HG03280 (cell line): ENCODE measurements at regions not wholly inside any gene's neighbourhood (a gene's known extent, or its start where the extent isn't known, plus 50 kb on each side); places are given as distances from the start of the nearest gene placed in this dataset.

Experiments used
- ATAC-seq: cut with Tn5 transposase; IDR thresholded peaks from one replicate; pipeline ENCODE4 v1.9.1; 2021; ENCODE audit warnings: mild to moderate bottlenecking, moderate library complexity; ENCODE audit not compliant: unreplicated experiment

GRCh38 chr2:205902041-205902899, 183.7 kb downstream of the INO80D start:
- ATAC-seq, result no peak

- no peak for ATAC-seq
These were observed 184.5 kb downstream of the INO80D start for GRCh38 chr2:205901491-205901890.

GRCh38 chr2:205898744-205899143, 187.2 kb downstream of the INO80D start:
- ATAC-seq, result no peak

- ATAC-seq, result no peak
These were observed 189.9 kb downstream of the INO80D start for GRCh38 chr2:205895981-205896655.

GRCh38 chr2:205892665-205893259, 193.2 kb downstream of the INO80D start:
- no peak for ATAC-seq

- ATAC-seq, result no peak
These were observed 193.7 kb downstream of the INO80D start for GRCh38 chr2:205892251-205892655.

DNA sequence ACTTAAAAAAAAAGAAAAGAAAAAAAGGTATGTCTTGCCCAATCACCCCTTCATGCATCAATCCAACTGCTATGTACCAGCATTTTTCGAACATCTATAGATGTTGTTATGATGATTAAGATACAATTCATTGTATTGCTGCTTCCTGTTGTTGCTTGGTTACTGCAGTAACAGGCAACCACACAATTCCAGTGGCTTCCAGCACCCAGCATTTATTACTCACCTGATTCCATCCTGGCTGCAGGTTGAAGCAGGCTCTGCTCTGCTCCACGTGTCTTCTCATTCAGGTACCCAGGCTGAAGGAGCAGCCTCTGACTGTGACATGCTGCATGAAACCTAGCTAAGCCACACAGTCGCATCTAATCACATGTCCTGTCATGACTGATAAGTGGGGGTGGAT, 196.9 kb downstream of the INO80D start:
- ATAC-seq, result no peak

GRCh38 chr2:205887637-205888036, 198.3 kb downstream of the INO80D start:
- ATAC-seq, result no peak

DNA sequence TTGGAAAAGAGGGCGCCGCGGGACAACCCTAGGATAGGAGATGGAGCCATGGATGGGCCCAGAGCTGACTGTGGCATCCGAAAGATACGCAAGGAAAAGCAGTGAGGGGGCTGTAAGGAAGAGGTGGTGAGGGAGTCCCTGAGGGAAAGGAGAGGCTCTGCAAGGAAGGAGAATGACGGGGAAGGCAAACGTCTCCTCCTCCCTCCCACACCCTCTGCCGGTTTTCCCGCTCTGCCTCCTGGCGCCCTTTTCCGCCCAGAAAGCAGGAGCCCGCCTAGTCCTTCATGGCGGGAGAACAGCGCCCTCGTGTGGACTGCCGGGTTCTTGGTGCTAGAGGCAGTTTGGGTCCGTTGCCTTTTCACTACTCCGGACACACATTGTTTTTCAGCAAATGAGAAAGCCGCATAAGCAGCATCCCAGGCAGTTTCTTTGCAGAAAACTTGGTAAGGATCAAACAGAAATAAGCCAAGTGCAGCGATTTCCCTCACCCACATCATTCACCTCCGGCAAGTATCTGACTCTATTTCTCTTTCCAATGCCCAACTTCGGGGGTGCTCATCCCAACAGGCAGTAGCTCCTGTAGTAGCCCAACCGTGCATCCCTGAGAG, 200.4 kb downstream of the INO80D start:
- ATAC-seq, result no peak

- ATAC-seq, result no peak
These were observed 201.7 kb downstream of the NRP2 start for GRCh38 chr2:205883965-205884364.

DNA sequence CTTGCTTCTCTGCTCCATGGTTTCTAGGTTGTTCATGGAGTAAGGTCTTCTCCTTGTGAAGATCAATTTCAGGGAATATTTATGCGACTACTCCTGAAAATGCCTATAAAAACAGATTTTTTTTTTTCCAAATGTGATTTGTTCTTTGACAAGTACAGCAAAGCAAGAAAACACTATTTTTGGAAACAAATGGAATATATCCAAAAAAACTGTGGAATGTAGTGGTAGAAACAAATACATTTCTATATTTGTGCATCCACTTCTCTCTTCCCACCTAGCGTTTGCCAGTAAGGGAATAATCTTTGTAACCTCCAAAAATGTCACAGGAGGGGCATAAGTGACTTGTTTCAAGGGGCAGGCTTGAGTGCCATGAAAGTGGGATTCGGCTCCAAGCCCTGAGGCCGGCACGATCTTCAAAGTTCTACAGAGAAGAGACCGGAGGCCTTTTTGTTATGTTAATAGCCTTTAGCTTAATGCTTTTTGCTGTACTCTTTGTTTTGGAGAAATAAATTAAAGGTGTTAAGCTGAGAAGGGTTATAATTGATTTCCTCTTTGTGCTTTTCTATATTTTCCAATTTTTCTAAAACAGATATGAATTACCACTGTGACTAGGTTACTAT, 200.6 kb downstream of the NRP2 start:
- ATAC-seq, result no peak

- no peak for ATAC-seq
These were observed 197.7 kb downstream of the NRP2 start for GRCh38 chr2:205880048-205880447.

GRCh38 chr2:205878999-205879762, 196.9 kb downstream of the NRP2 start:
- ATAC-seq, result no peak

DNA sequence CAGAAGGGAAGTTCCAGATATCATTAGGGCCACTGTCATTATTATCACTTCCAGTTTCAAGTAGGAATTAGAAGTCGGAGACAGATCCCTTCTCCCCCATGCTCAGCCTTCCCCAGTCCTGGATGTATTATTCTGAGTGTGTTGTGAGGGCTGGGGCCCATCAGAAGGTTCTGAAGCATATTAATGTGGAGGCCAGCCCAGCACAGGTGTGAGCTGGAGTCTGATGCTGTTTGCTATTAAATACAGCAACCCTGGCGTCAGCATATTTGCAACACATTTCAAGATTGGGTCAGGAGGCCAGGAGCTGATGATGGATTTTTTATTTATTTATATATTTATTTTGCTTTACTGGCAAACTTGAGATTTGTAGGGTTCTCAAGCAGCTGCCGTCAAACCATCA, 195.2 kb downstream of the NRP2 start:
- no peak for ATAC-seq

GRCh38 chr2:205876127-205876526, 193.8 kb downstream of the NRP2 start:
- no peak for ATAC-seq

DNA sequence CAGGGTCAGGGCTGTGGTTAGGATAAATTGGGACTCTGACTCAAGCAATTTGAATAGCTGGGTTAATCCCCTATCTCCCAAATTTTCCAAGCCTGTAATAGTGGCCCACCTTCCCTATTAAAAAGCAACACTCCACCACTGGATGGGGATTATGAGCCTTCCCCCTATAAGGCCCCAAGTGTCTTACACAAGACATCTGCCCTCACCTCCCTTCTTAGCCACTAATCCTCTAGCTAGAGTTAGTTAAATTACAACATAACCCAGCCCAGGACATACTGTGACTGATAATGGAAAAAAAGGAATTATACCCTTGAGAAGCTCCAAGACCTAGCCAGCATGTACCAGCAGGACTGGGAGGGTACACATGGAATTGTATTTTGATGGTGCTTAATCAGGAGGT, 190.4 kb downstream of the NRP2 start:
- no peak for ATAC-seq

DNA sequence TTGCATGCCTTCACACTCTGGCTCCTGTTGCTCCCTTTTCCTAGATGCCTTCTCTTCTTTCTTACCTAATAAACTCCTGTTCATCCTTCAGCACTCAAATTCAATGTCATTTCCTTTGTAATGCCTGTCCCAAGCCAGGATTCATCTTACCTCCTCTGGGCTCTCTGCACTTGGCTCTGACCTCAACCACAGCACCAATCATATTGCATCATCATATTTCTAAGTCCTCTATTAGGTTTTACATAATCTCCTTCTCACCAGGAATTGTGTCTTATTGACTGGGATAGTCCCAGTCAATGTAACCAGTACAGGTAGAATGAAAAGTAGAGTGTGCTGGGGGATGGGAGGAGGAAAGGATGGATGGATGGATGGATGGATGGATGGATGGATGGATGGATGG, 187.1 kb downstream of the NRP2 start:
- no peak for ATAC-seq

GRCh38 chr2:205868773-205869333, 186.6 kb downstream of the NRP2 start:
- no peak for ATAC-seq

GRCh38 chr2:205868053-205868452, 185.8 kb downstream of the NRP2 start:
- ATAC-seq, result no peak

DNA sequence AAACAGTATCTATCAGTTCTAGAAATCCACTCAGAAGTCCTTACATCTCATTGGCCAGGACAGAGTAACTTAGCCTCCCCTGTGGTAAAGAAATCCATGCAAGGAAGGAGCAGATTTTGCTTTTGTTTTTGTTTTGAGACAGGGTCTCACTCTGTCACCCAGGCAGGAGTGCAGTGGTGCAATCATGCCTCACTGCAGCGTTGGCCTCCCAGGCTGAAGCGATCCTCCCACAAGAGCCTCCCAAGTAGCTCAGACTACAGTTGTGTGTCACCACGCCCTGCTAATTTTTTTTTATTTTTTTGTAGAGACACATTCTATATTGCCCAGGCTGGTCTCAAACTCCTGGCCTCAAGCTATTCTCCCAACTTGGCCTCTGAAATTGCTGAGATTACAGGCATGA, 185.1 kb downstream of the NRP2 start:
- ATAC-seq, result no peak
